ENCODE measurements at regions not wholly inside any gene's neighbourhood (a gene's known extent, or its start where the extent isn't known, plus 50 kb on each side); places are given as distances from the start of the nearest gene placed in this dataset.

DNA sequence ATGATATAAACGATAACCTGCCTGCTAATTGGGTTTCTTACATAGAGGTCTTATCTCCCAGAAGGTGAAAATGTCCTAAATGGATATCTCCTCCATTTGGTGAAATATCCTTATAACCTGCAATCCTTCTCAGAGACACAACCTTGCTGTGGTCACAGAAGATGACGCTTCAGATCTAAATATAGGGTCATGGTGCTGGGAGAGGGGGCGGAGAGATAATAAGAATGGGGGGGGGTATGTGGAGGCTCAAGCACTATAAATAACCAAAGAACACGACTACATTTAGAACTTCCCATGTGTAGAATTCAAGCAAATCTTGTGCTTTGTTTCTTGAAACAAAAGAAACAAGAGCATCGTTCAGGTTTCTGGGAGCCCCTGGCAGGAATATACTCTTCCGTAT lies 260.6 kb upstream of the ESRRG start:
- DNase-seq (ENCODE audit: low spot score) = no peak

DNA sequence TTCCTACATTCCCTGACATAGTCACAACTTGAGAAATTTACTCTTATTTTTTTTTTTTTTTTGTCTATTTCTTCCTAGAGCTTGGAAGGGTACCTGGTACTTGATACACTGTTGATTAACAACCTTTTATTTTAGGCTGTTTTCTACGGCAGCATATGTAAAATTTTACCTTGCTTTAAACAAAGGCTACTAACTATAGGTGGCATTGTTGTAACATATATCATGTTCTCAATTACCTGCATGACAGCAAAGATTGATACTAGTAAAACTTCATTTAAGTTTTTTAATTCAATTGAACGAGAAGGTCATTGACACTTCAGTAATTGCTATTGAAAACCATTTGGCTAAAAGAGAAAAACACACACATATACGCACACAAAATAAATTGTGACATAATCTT lies 238.3 kb upstream of the ESRRG start:
- DNase-seq (ENCODE audit: low spot score) = no peak

DNA sequence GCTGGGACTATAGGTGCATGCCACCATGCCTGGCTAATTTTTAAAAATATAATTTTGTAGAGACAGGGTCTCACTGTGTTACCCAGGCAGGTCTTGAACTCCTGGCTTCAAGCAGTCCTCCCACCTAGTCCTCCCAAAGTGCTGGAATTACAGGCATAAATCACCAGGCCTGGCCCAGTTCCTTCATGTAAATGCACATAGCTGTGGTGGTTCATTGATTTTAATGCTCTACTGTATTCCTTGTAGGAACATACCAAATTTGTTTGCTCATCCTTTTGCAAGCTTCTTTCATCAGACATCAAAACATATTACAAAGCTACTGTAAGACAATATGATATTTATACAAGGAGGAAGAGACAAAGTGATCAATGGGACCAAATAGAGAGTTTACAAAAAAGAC lies 237.5 kb upstream of the ESRRG start:
- no peak for DNase-seq (ENCODE audit: low spot score)

DNA sequence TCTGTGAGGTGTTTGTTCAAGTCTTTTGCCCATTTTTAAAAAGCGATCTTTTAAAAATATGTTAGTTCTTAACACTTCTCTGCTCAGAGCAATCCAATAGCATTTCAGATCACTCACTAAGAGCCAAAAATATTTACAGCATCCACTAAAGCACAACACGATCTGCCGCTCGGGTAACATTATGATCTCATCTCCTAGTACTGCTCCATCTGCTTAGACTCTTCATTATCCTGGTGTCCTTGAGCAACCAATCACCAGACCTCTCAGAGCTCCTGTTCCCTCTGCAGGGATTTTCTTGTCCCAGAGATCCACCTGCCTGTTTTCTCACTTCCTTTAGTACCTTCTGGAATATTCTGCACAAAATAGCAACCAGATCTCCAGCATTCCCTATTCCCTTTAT lies 235.3 kb upstream of the ESRRG start:
- no peak for DNase-seq (ENCODE audit: low spot score)

DNA sequence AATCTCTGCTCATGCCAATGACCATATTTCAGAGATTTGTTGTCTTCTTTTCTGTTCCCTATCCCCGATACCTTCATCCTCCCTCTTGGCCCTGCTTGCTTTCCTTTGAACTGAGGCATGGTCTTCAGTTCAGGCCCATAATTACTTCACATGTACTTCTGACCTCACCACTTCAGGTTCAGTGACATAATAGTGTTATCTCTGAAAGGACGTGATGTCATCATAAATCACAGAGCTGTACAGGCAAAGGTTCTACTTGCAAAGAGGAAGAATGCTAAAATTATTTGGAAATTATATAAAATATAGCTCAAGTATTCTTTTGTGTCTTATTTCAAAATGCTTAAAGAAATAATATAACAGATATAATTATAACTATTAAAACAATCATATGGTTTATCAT lies 230.3 kb upstream of the ESRRG start:
- DNase-seq (ENCODE audit: low spot score) = no peak

DNA sequence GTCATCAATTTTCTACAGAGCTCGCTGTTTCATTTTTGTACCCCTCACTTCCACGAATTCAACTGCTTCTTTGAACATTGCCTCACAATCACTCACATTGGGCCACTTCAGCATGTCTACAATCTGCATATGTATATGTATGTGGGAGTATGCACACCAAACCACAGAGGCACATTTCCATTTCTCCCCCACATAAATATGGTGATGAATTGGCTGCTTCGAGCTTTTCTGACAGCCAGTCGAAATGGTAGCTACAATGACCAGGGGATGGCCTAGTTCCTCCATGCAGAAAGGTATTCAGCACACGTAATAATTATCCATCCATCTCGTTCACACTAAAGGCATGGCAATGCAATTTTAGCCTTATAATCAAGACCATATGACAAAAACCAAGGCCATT lies 229.6 kb upstream of the ESRRG start:
- no peak for DNase-seq (ENCODE audit: low spot score)

DNA sequence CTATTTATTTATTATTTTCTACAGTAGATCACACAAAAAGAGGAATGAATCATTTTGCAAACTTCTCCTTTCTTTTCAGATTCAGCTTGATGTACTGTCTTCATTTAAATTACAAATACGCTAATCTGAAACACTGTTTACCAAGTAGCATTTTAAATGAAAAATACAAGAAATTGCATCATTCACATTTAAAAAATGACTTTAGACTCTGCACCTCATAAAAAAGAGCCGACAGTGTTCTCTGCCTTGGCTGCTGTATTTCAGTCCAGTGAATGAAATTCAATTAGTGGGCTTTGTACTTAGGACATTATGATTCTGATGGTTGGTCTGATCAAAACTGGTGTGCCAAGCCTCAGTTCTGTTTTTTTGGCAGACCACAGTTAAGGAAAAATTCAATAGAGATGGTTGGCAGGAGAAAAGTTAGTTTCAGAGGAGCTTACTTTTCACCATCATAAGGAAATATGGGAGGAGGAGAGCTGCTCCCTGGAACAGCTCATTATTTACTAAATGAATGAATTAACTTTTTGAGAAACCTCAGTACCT lies 222.4 kb upstream of the ESRRG start:
- DNase-seq (ENCODE audit: low spot score) = no peak

DNA sequence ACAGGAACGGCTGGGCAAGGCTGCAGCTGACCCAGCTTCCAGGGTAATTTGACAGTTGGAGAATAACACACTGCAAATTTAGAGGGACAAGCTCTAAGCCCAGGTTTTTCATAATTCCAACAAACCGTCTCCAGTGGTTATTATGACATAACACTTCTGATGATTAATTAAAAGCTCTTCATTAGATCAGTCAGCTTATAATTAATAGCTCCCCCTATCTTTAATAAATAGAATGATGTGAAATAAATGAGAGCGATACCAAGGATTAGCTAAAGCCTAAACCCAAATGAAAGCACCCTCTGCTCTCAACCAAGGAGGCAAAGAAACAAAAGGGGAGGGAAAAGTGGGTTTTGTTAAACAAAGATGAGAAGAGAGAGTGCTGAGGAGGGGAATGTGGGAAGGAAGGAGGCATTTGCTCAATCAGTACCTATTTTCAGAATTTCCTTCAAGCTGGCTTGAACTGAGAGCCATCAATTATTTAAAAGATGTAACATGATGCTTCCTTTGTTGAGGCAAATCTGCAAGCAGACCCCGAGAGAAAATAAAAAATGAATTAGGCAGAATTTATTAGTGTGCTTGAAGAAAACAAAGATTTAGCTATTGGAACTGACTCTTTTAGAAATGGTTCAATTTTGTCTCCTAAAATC lies 221.8 kb upstream of the ESRRG start:
- DNase-seq (ENCODE audit: low spot score) = no peak

DNA sequence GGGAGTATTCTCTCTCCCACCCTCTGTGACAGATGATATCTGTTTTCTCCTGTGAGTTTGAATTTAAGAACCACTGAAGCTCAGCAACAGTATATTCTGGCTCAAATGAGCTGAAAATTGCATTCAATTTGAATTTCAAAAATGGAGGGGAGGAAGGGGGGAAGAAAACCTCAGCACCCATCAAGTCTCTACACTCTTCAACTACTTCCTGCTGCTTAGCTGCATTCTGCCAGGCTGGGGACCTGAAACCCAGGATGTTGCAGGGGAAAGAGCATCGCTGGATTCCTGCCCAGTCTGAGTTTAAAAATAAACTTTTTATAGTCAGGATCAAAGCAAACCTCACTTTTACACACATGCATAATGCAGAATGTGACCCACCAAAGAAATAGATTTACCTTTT lies 214.3 kb upstream of the ESRRG start:
- no peak for DNase-seq (ENCODE audit: low spot score)

DNA sequence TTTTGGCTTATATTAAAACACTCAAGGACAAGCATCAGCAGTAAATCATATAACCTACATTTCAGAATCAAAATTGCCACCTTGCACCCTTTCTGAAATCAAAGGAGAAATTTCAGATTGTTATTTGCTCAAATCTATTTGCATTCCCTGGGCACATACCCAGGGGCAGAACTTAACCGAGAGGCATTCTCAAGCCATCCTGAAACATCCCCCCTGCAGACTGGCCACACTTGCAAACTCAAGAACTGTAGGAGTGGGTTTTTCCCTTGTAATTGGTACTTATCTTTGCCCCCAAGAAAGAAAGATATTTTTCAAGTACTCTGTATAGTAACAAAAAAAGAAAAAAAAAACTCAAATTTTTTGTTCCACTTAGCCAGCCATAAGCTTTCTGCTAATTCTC lies 213.6 kb upstream of the ESRRG start:
- no peak for DNase-seq (ENCODE audit: low spot score)

DNA sequence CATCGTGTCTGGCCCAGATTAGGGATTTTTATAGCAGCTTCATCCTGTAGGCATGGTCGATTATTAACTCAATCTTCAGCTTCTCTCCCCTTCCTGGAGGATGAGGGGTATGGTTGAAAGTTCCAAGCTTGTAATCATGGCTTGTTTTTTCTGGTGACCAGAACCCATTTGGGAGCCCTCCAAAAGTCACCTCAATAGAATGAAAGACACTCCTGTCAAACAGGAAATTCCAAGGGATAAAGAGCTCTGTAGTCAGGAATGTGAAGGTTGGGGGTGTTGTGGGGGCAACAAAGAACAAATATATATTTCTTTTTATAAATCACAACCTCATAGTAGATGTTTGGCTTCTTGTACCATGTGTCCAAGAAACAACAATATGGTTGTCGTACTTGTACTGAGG lies 212.7 kb upstream of the ESRRG start:
- DNase-seq (ENCODE audit: low spot score) = no peak

DNA sequence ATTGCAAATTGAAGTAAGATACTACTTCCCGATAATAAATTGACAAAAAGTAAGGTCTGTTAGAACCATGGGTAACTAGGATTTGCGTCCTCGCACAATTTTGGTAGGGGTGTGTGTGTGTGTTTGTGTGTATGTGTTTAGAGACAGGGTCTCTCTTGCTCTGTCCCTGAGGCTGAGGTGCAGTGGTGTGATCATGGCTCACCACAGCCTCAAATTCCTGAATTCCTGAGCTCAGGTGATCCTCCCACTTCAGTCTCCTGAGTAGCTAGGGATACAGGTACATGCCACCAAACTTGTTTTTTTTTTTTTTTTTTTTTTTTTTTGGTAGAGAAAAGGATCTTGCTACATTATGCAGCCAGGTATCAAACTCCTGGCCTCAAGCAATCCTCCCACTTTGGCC lies 209.2 kb upstream of the ESRRG start:
- no peak for DNase-seq (ENCODE audit: low spot score)

DNA sequence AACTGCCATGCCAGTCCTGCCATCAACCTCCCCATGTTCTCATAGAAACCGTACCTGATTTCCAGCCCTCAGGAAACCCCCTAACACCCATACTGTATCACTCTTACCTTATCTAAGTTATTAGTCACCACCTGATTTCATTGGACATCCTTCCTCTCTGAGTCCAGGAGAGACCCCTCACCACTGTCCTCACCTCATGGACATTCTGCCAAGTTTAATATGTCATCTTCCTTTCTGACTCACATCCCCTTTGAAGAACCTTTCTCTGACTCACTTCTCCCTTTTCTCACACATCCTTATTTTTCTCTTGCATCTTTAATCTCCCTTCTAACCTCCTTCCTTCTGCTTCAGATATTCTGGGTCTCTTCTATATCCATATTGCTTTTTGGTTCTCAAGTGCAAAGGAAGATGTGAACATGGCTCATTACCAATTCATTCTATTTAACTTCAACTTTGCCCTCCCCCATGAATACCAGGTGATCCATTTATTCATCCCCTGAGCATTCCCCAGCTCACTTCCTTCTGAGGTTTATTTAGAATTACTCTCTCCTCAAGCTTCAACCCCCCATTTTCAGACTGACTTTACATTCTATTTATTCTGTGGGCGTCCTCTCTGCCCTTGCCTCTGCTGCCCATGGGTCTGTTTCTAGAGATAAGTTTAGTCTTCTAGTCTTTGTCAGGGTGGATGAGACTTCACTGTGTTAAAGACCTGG lies 206.8 kb upstream of the ESRRG start:
- DNase-seq (ENCODE audit: low spot score) = no peak

DNA sequence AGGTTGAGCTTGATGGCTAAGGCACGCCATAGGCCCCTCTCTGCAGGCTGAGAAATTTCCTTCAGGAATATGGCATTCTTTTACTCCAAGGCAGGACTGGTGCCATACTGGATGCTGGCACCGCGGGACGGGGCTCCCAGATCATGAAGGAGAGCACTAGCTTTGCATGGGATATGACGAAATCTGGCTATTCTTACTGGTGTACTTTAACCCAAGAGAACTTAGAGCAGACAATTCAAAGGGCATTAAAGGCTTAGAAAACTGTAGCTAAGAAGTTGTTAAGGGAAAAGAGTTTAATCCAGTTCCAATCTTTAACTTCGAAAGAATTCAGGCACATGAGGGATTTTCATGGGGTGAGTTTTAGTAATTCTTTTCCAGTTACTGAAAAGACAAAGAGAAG lies 204.4 kb upstream of the ESRRG start:
- no peak for DNase-seq (ENCODE audit: low spot score)

DNA sequence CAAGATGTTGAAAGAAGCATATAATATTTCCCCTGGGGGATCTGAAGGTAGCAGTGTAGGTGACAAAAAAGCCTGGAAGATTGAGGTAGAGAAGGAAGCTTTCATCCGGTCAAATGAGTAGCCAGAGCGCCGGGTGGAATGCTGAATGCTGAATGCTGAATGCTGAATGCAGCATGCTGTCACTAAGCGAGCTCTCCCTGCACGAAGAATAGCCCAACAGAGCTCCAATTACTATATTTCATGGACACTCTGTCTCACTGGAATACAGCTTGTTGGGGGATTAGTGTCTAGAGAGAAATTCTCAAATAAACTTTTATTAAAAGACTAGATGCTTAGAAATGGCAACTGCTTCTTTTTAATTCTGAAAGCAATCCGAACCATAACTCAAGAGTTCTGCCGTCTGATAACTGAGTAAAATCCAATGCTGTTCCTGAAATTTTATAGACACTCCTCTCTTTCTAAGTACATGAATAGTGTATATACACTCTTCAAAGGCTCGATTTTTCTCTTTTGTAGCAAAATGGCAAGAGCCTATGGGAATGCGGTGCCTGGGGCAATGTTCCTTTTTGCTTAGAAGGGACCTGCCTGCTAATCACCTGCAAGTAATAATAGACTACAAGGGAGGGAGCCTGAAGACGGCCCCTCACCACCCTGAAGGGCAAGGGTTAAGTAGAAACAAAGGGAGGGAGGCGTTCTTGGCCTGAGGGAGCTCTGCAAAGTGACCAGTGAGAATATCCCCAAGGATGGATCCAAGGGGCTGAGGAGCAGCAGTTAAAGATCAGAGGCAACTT lies 203.7 kb upstream of the ESRRG start:
- no peak for DNase-seq (ENCODE audit: low spot score)

DNA sequence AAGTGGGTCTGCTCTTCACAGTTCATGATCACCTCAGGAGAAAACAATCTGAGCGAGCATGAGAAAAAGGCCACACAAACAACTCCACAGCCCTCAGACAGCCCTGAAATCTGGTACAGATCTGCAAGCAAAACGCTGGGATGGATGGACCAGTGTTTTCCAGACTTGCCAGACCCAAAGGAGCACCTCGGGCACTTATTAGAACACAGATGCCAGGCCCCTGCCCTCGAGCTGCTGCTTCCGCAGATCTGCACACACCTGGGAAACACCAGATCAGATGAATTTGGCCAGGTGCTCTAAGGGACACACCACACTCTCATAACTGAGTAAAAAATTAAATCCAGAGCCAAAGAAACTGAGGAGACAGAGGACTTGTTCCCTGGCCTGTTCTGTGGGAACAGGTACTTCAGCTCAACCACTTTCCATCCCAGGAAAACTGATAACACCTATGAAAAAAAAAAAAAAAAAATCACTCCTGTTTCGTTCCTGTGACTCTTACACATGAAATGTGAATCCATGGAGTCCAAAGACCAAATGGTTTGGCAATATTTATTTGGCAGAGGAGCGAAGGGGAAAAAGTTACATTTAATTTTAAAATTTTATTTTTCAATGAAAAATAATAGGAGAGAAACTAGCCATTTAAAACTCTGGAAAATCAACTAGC lies 202.9 kb upstream of the ESRRG start:
- no peak for DNase-seq (ENCODE audit: low spot score)

DNA sequence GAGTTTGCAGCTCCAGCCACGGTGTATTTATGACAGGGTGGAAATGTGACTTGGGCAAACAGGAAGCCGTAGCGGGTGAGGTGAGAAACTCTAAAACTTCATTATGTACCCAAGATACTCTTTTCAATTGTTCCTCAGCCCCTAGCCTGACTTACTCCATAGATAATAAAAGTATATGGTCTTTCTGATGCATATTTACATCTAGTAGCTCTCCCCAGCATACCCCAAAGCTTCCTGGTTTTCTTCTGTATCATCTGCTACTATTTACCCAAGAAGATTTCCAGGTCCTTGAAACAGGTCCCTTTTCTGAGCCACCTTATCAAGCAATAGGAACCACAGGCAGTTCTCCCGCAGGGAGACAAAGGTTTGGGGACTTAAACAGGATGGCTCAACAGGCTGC lies 201.5 kb upstream of the ESRRG start:
- no peak for DNase-seq (ENCODE audit: low spot score)

DNA sequence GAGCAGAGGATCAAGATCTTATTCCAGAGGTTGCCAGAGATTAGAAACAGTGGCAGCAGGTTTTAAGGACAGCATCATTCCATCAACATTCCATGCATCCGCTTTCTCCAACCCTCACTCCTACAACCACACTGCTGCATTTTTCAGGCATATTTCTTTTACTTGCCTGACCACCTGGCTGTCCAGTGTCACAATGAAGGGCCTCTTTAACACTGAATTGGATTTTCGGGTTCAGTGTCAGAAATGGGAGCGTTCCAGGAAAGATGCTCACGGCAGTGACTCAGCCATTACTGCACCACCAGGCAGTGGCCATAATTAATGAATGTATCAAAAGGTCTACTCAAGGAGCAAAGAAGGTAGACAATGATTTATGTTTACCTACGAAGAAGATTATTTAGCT lies 200.4 kb upstream of the ESRRG start:
- no peak for DNase-seq (ENCODE audit: low spot score)

DNA sequence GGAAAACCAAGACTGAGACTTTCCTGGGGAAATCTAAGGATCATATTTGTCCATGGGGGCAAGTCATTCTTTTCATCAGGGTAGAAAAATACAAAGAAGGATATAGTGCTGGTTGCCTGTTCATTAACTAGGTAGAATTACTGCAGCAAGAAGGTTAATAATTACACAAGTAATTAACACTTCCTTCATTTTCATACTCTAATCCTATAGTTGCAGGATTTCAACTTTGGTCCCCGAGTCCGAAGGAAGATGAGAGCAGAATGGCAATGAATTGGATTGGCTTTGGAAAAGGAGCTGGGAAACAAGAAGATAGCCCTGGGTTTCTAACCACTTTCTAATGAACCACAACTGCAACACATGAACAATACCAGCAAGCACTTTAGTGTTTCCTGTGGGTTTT lies 199.2 kb upstream of the ESRRG start:
- DNase-seq (ENCODE audit: low spot score) = no peak

DNA sequence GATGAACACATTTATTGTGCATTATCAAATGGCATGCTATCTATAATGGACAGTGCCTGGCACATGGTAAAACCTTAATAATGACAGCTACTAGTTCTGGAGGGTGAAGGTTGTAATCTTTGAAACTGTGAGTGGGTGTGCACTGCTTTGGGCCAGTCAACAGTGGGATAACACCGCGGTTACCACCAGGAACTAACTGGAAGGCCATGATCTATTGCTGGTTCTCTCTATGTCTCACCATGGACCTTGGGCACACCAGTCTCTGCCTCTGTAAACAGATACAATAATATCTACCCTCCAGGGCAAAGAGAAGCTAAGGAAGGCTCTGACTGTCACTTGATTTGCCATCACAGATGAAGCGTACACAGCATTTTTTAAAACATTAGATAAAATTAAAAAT lies 198.6 kb upstream of the ESRRG start:
- DNase-seq (ENCODE audit: low spot score) = no peak

DNA sequence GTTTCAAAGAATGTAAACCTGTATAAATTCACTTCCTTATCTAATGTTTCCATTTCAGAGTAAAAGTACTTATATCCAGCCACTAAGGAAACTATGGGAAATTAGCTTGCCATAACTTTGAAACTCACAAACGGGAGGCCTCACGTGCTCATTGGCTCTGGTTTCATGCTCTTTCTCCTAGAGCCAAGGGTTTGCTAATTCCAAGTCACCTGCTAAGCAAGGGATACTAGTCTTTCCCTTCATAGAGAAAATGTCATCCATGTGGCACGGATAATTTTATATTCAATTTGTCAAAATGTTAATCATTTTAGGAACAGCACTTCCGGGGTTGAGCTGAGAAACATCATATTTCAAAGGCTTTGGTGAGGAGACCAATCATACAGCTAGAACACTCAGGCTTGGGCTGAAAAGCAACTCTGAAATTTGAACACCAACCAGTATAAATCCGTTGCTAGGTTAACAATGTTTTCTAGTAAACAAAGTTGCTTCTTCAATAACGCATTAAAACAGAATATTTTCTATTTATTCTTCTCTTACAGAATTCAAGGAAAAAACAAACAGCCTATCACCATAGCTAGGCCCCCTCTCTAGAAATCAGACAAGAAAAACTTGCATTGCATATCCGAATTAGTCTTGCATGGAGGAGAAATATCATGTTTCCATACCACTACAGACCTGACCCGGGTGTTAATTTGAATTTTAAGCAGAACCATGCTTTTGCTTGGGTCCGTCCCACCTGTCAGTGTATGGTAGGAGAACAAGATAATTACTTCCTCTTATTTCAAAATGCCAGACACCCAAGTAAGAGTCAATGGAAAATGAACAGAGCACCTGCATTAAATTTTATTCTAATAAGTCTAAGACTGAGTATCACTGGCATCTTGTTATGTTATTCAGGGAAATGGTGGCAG lies 196.1 kb upstream of the ESRRG start:
- no peak for DNase-seq (ENCODE audit: low spot score)
